ENCODE measurements at regions not wholly inside any gene's neighbourhood (a gene's known extent, or its start where the extent isn't known, plus 50 kb on each side); places are given as distances from the start of the nearest gene placed in this dataset.
"Not testable (repeated sequence)": the region's sequence is repeated elsewhere in the genome, so short reads cannot be mapped to it uniquely, and the experiment has no call there.

- no peak for TF ChIP-seq CTCF (IDR thresholded peaks at IDR 0.05)
- no peak for ATAC-seq (ENCODE audit: low FRiP score in 2 of 2)
- no peak for DNase-seq
Measured at GRCh38 chr6:153334121-153334520, 203.0 kb upstream of the RGS17 start.

GRCh38 chr6:153331221-153331620 lies 200.1 kb upstream of the RGS17 start:
- not testable (repeated sequence) for H3K4me1 ChIP-seq

More at GRCh38 chr6:153334121-153334520, 203.0 kb upstream of the RGS17 start:
- no peak overlapping the region for H3K27ac ChIP-seq
- no peak overlapping the region for H3K4me3 ChIP-seq
- H3K4me1 ChIP-seq: no peaks in the 10 kb centered on the region
- no peaks in the 10 kb centered on the region for H3K36me3 ChIP-seq
- no peaks in the 10 kb centered on the region for H3K27me3 ChIP-seq
- no peaks in the 10 kb centered on the region for H3K9me3 ChIP-seq

GRCh38 chr6:153328194-153328593 lies 197.1 kb upstream of the RGS17 start:
- no peaks in the 10 kb centered on the region for H3K9me3 ChIP-seq
- no peak for ATAC-seq (ENCODE audit: low FRiP score in 2 of 2)
- no peak overlapping the region for H3K4me3 ChIP-seq
- TF ChIP-seq CTCF (IDR thresholded peaks at IDR 0.05) (no peak), POLR2A (IDR thresholded peaks at IDR 0.05) (no peak), EP300 (IDR thresholded peaks at IDR 0.05) (no peak), POLR2AphosphoS5 (IDR thresholded peaks at IDR 0.05) (no peak)
- DNase-seq: no peak
- 82 to 88% methylated on average over 5 of the region's 5 CpGs for WGBS, 2 donors
- H3K36me3 ChIP-seq: no peaks in the 10 kb centered on the region
- no peaks in the 10 kb centered on the region for H3K4me1 ChIP-seq
- no peaks in the 10 kb centered on the region for H3K27me3 ChIP-seq
- no peak overlapping the region for H3K27ac ChIP-seq

More at GRCh38 chr6:153331221-153331620, 200.1 kb upstream of the RGS17 start:
- not testable (repeated sequence) for H3K9me3 ChIP-seq; ATAC-seq (ENCODE audit: low FRiP score in 2 of 2); DNase-seq; H3K36me3 ChIP-seq; H3K4me3 ChIP-seq; H3K27ac ChIP-seq; H3K27me3 ChIP-seq

GRCh38 chr6:153325661-153326060 lies 194.6 kb upstream of the RGS17 start:
- no peaks in the 10 kb centered on the region for H3K36me3 ChIP-seq
- no peak overlapping the region for H3K4me3 ChIP-seq
- H3K4me1 ChIP-seq: no peaks in the 10 kb centered on the region
- DNase-seq (no peak), ATAC-seq (ENCODE audit: low FRiP score in 2 of 2) (no peak)
- no peak for TF ChIP-seq POLR2AphosphoS5 (IDR thresholded peaks at IDR 0.05)
- no peak for TF ChIP-seq CTCF (IDR thresholded peaks at IDR 0.05)
- TF ChIP-seq EP300 (IDR thresholded peaks at IDR 0.05): no peak
- TF ChIP-seq POLR2A (IDR thresholded peaks at IDR 0.05): no peak
- H3K27me3 ChIP-seq: no peaks in the 10 kb centered on the region
- 57 to 68% methylated on average over 1 of the region's 1 CpG for WGBS, 2 donors
- no peaks in the 10 kb centered on the region for H3K9me3 ChIP-seq
- no peak overlapping the region for H3K27ac ChIP-seq

- no peaks in the 10 kb centered on the region for H3K36me3 ChIP-seq
- peak in 1 of 2 donors; percentile 79 for DNase-seq
- H3K4me3 ChIP-seq: no peak overlapping the region
- TF ChIP-seq EP300 (IDR thresholded peaks at IDR 0.05) (no peak), CTCF (IDR thresholded peaks at IDR 0.05) (peak in 1 of 6 experiments; percentile 10)
- H3K27me3 ChIP-seq: no peaks in the 10 kb centered on the region
- 10 to 20% methylated on average over 3 of the region's 3 CpGs for WGBS, 2 donors
- no peak for ATAC-seq (ENCODE audit: low FRiP score in 2 of 2)
- H3K4me1 ChIP-seq: no peaks in the 10 kb centered on the region
- no peak overlapping the region for H3K27ac ChIP-seq
- H3K9me3 ChIP-seq: no peaks in the 10 kb centered on the region
Measured at GRCh38 chr6:153312634-153313033, 181.6 kb upstream of the RGS17 start.

- no peak for TF ChIP-seq CTCF (IDR thresholded peaks at IDR 0.05)
- no peak for TF ChIP-seq POLR2AphosphoS5 (IDR thresholded peaks at IDR 0.05)
- no peak for TF ChIP-seq EP300 (IDR thresholded peaks at IDR 0.05)
- TF ChIP-seq POLR2A (IDR thresholded peaks at IDR 0.05): no peak
- Histone ChIP-seq H3K4me3 (no peak overlapping the region), H3K4me1 (no peaks in the 10 kb centered on the region), H3K36me3 (no peaks in the 10 kb centered on the region), H3K27me3 (no peaks in the 10 kb centered on the region), H3K27ac (no peak overlapping the region), H3K9me3 (no peaks in the 10 kb centered on the region)
- 35 to 50% methylated on average over 2 of the region's 2 CpGs for WGBS, 2 donors
- DNase-seq (no peak), ATAC-seq (ENCODE audit: low FRiP score in 2 of 2) (no peak)
Measured at GRCh38 chr6:153309651-153310050, 178.6 kb upstream of the RGS17 start.
